HepG2 (cell line): ENCODE measurements at regions not wholly inside any gene's neighbourhood (a gene's known extent, or its start where the extent isn't known, plus 50 kb on each side); places are given as distances from the start of the nearest gene placed in this dataset.

Experiments
- ARID5B ChIP-seq: IDR thresholded peaks from 2 replicates; pipeline ENCODE4 v1.4.0; 2020; ENCODE audit warnings: mild to moderate bottlenecking, missing genetic modification reagents
- CHD4 ChIP-seq: fragments of 200-600 bp; sonication (generic); IDR thresholded peaks from 2 replicates; pipeline ENCODE4 v1.7.0; 2017; ENCODE audit warnings: mild to moderate bottlenecking, low read length, borderline replicate concordance
- CREM ChIP-seq, 2 experiments: sonication (generic) in 1 of 2; formaldehyde crosslinking in 1 of 2; IDR thresholded peaks; 2 replicates each; pipeline versions ENCODE4 v1.4.0 to v1.6.1; 2016 to 2020; ENCODE audit warnings: antibody characterized with exemption in 1 of 2, mild to moderate bottlenecking in 1 of 2, missing genetic modification reagents in 1 of 2
- EP300 ChIP-seq, 3 experiments: sonication (generic) in 1 of 3; formaldehyde crosslinking in 1 of 3; IDR thresholded peaks; 2 replicates each; pipeline versions ENCODE4 v1.5.1 to v1.6.1; 2011 to 2020; ENCODE audit warnings: low read depth in 2 of 3, low read length in 2 of 3, borderline replicate concordance in 1 of 3, improper control_type of control experiment in 1 of 3, mild to moderate bottlenecking in 1 of 3, missing genetic modification reagents in 1 of 3, moderate library complexity in 1 of 3
- MED1 ChIP-seq: sonication (generic); formaldehyde crosslinking; IDR thresholded peaks from 2 replicates; pipeline ENCODE4 v1.4.0; 2020; ENCODE audit warnings: missing genetic modification reagents
- NFE2 ChIP-seq: sonication (generic); formaldehyde crosslinking; IDR thresholded peaks from 2 replicates; pipeline ENCODE4 v1.4.0; 2020; ENCODE audit warnings: missing genetic modification reagents
- NR1H2 ChIP-seq: sonication (generic); formaldehyde crosslinking; IDR thresholded peaks from 2 replicates; pipeline ENCODE4 v1.8.1; 2022; ENCODE audit warnings: low read depth, missing genetic modification reagents, borderline replicate concordance
- PHF5A ChIP-seq: IDR thresholded peaks from one replicate; pipeline ENCODE4 v1.6.1; 2018; ENCODE audit warnings: low read depth, missing genetic modification reagents; ENCODE audit not compliant: unreplicated experiment
- RXRB ChIP-seq: IDR thresholded peaks from 2 replicates; pipeline ENCODE4 v1.6.1; 2016; ENCODE audit warnings: borderline replicate concordance, missing genetic modification reagents, missing compliant biosample characterization
- SIX1 ChIP-seq: sonication (generic); formaldehyde crosslinking; IDR thresholded peaks from 2 replicates; pipeline ENCODE4 v1.4.0; 2020; ENCODE audit warnings: missing genetic modification reagents, borderline replicate concordance
- SOX13 ChIP-seq, 3 experiments: fragments of 450-650 bp in 1 of 3; sonication (generic) in 1 of 3; formaldehyde crosslinking in 1 of 3; IDR thresholded peaks in 2 of 3; conservative IDR thresholded peaks in 1 of 3; 2 replicates each; pipeline versions ENCODE4 v1.5.0 to v1.6.1; 2016 to 2020; ENCODE audit warnings: antibody characterized with exemption in 1 of 3, mild to moderate bottlenecking in 1 of 3, missing compliant biosample characterization in 1 of 3, missing genetic modification reagents in 1 of 3, moderate library complexity in 1 of 3
- SRSF4 ChIP-seq: fragments of 200-400 bp; formaldehyde crosslinking; IDR thresholded peaks from one replicate; pipeline ENCODE4 v1.6.1; 2018; ENCODE audit warnings: mild to moderate bottlenecking, low read depth, low read length, moderate library complexity; ENCODE audit not compliant: poor library complexity, severe bottlenecking
- ZMYM4 ChIP-seq: sonication (generic); formaldehyde crosslinking; IDR thresholded peaks from 2 replicates; pipeline ENCODE4 v1.8.1; 2023; ENCODE audit warnings: mild to moderate bottlenecking, missing genetic modification reagents
- ZNF317 ChIP-seq: sonication (generic); formaldehyde crosslinking; IDR thresholded peaks from 2 replicates; pipeline ENCODE4 v1.5.0; 2020; ENCODE audit warnings: mild to moderate bottlenecking, missing genetic modification reagents
- ZNF446 ChIP-seq: sonication (generic); formaldehyde crosslinking; IDR thresholded peaks from 2 replicates; pipeline ENCODE4 v1.5.0; 2020; ENCODE audit warnings: mild to moderate bottlenecking, missing genetic modification reagents
- ZNF644 ChIP-seq: IDR thresholded peaks from 2 replicates; pipeline ENCODE4 v1.6.1; 2016; ENCODE audit warnings: low read depth
- TF ChIP-seq, protein P1 (sequence below): sonication (generic); formaldehyde crosslinking; IDR thresholded peaks from 2 replicates; pipeline ENCODE4 v1.5.0; 2020; ENCODE audit warnings: mild to moderate bottlenecking, missing genetic modification reagents, borderline replicate concordance
- TF ChIP-seq, protein P2 (sequence below): IDR thresholded peaks from 2 replicates; pipeline ENCODE4 v1.6.1; 2016

- TF ChIP-seq, protein P1, sequence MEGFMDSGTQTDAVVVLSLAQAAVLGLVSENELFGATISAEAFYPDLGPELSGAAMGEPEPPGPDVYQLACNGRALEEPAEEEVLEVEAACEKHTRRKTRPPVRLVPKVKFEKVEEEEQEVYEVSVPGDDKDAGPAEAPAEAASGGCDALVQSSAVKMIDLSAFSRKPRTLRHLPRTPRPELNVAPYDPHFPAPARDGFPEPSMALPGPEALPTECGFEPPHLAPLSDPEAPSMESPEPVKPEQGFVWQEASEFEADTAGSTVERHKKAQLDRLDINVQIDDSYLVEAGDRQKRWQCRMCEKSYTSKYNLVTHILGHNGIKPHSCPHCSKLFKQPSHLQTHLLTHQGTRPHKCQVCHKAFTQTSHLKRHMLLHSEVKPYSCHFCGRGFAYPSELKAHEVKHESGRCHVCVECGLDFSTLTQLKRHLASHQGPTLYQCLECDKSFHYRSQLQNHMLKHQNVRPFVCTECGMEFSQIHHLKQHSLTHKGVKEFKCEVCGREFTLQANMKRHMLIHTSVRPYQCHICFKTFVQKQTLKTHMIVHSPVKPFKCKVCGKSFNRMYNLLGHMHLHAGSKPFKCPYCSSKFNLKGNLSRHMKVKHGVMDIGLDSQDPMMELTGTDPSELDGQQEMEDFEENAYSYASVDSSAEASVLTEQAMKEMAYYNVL (CRISPR knock-in tag), result peak; percentile 71; the same call in 1 of the 2 replicates
- TF ChIP-seq CREM (IDR thresholded peaks at IDR 0.05) (peak; percentile 50; the same call in 1 of the 2 replicates), CREM (CRISPR knock-in tag; IDR thresholded peaks at IDR 0.05) (no peak), SOX13 (IDR thresholded peaks at IDR 0.05) (no peak), SOX13 (CRISPR knock-in tag; conservative IDR thresholded peaks at IDR 0.05 in 1 of 2, IDR thresholded peaks at IDR 0.05 in 1 of 2) (peak in 1 of 2 experiments; percentile 82; a peak in 2 of 4 replicates), CHD4 (peak; percentile 10; the same call in 1 of the 2 replicates), SIX1 (CRISPR knock-in tag) (no peak), RXRB (CRISPR knock-in tag) (peak; percentile 24; the same call in 1 of the 2 replicates), MED1 (CRISPR knock-in tag) (peak; percentile 48), ZMYM4 (CRISPR knock-in tag) (peak; percentile 38; the same call in 1 of the 2 replicates), ARID5B (peak; percentile 50), EP300 (IDR thresholded peaks at IDR 0.05; ENCODE audit: low read depth in 2 of 2, low read length in 2 of 2) (peak in 1 of 2 experiments; percentile 77; a peak in 3 of 4 replicates), EP300 (CRISPR knock-in tag; IDR thresholded peaks at IDR 0.05; ENCODE audit: borderline replicate concordance) (peak; percentile 65; the same call in 1 of the 2 replicates), NR1H2 (no peak), PHF5A (peak; percentile 25), ZNF446 (no peak), NFE2 (CRISPR knock-in tag) (0 out of 2 replicates have a peak, but pooled peaks have one; percentile 47), SRSF4 (no peak), ZNF317 (no peak), ZNF644 (peak; percentile 46; the same call in 1 of the 2 replicates)
- TF ChIP-seq, protein P2, sequence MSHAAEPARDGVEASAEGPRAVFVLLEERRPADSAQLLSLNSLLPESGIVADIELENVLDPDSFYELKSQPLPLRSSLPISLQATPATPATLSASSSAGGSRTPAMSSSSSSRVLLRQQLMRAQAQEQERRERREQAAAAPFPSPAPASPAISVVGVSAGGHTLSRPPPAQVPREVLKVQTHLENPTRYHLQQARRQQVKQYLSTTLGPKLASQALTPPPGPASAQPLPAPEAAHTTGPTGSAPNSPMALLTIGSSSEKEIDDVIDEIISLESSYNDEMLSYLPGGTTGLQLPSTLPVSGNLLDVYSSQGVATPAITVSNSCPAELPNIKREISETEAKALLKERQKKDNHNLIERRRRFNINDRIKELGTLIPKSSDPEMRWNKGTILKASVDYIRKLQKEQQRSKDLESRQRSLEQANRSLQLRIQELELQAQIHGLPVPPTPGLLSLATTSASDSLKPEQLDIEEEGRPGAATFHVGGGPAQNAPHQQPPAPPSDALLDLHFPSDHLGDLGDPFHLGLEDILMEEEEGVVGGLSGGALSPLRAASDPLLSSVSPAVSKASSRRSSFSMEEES, result peak; percentile 83; the same call in 1 of the 2 replicates
Observed at GRCh38 chr5:67773411-67774266, 441.9 kb upstream of the PIK3R1 start (continued).
